ENCODE measurements at regions not wholly inside any gene's neighbourhood (a gene's known extent, or its start where the extent isn't known, plus 50 kb on each side); places are given as distances from the start of the nearest gene placed in this dataset.

DNA sequence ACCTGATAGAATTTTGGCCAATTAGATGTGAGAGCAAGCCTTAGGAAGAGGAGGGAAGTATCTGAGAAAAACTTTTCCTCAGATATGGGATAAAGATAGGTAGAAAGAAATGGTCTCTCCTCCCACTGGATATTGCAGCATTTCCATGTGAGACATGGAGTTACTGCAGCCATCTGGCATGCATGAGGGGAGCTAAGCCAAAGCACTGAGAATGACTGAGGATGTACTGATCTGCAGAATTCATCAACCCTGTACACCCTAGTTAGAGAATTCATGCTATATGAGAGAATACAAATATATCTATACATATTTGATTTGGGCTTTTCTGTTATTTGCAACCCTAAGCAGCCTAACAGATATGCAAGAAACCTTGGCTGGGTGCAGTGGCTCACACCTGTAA is 52.5 kb upstream of the RPL34 start:
- DNase-seq: no peak

GRCh38 chr4:108561116-108561515 is 59.3 kb upstream of the RPL34 start:
- DNase-seq: no peak

DNA sequence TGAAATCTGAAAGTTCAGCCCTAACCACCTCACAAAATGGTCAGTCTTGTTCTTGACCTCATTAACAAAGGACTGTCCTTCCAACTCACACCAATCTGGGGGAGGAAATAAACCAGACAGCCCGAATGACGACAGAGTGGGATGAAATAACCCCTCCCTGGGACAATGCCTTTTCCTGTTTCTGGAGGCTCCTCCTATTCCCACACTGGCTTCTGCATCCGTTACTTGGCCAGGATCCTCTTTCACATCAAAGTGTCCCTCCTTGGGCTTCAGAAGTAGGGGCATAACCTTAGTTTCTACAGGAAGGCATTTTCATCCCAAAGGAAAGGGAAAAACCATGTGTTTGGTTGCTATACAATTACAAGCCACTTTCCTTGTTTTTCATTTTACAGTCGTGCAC is 59.8 kb upstream of the RPL34 start:
- no peak for DNase-seq

GRCh38 chr4:108559911-108560310 is 60.5 kb upstream of the RPL34 start:
- no peak for DNase-seq

- no peak for DNase-seq
These were observed 61.1 kb upstream of the RPL34 start for GRCh38 chr4:108559068-108559793.

DNA sequence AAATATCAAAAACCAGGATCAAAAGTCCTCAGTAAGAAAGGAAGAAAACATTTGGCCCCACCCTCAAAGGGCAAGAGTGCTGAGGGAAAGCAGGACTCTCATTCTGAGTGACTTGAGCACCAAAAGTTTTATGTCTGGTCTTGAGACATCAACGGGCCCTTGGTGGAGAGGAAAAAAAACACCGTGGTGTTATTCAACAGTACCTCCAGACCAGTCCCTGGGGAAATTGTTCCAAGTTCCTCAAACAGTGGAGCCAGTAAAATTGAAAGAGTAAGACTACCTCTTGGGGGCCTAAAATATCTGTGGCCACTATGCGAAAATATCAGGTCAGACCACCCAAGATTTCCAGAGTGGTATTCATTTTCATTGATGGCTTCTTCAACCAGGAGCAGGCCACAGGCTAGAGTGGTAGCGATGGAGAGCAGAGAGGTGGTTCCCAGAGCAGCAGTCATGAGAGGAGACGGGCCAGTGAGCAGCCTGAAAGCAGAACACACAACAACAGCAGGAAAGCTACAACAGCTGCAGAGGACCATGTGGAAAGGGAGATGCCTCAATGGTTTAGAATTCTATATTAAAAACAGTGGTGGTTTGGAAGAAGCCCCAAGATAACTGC is 63.7 kb upstream of the RPL34 start:
- no peak for DNase-seq

DNA sequence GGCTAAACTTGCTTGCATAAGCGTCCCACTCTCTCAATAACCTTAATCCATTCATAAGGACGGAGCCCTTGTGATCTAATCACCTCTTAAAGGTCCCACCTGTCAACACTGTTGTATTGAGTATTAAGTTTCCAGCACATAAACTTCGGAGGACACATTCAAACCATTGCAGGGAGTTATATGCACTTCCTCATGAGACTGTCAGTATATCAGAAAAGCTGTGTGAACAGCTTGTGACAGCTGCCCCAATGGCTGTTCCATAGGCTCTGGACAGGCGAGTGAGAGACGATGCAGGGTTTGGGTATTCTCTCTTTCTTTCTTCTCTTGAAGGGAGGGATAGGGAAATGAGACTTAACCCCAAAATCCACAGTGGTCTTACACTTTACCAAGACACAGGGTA is 64.2 kb upstream of the RPL34 start:
- no peak for DNase-seq

DNA sequence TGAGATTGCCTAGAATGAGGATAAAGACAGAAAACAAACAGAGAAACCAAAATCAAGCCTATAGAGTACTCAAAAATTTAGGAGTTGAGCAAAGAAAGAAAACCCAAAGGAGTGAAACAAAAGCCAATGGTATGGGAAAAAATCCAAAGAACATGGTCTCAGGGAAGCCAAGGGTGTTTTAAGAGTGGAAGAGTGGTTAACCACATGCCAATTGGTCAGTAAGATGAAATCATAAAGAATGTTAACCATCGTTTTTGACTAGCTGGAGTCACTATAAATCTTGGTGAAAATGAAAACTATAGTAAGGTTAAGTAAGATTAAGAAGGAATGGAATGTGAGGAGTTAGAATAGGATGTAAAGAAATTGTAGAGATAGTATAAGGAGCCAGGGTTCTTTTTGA is 64.7 kb upstream of the RPL34 start:
- no peak for DNase-seq

DNA sequence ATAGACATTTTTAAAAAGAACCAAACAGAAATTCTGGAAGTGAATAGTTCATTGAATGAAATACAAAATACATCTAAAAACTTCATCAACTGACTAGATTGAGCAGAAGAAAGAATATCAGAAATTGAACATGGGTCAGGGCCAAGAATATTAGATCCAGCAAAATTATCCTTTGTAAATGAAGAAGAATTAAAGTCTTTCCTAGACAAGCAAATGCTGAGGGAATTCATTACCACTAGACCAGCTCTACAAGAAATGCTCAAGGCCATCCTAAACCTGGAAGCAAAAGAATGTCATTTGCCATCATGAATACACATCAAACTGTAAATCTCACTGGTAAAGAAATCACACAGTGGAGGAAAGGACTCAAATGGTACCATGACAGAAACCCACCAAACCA is 72.7 kb upstream of the RPL34 start:
- no peak for DNase-seq

DNA sequence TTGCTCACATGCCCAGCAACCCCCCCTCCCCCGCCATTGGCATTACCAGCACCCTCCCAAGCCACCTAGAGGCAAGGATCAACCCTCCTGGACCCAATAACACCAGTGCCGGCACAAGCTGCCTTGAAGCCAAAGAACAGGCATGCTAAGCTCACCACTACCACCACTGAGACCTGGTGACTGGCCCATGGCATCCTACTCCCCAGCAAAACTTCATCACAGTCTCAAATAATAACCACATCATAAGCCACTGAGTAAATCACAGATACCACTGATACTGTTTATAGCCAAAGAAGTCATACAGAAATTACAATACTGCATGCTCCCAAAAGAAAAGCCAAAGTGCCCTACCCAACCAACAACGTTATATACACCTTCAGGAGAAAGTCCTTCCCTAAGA is 73.6 kb upstream of the RPL34 start:
- DNase-seq: no peak

DNA sequence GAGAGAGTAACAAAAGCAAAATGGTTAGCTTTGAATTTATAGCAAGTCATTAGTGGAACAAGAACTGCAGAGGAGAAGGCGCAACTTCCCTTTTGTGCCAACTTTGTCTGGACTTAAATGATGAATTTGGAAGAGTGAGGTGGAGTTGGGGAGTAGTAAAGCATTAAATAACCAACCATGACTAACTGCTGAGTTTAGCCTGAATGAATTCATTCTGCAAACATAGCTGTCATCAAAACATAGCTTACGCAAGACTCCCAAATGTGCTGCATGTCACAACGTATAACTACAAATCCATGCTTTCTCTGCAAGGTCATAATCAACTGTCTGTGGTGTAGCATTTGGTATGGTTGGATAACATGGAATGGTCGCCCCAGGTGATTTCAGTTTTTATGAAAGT is 75.9 kb upstream of the RPL34 start:
- DNase-seq: no peak

GRCh38 chr4:108543359-108543968 is 76.9 kb upstream of the RPL34 start:
- no peak for DNase-seq

GRCh38 chr4:108540536-108540935 is 79.8 kb upstream of the RPL34 start:
- no peak for DNase-seq

- DNase-seq: no peak
These were observed 83.8 kb upstream of the RPL34 start for GRCh38 chr4:108536577-108536976.

DNA sequence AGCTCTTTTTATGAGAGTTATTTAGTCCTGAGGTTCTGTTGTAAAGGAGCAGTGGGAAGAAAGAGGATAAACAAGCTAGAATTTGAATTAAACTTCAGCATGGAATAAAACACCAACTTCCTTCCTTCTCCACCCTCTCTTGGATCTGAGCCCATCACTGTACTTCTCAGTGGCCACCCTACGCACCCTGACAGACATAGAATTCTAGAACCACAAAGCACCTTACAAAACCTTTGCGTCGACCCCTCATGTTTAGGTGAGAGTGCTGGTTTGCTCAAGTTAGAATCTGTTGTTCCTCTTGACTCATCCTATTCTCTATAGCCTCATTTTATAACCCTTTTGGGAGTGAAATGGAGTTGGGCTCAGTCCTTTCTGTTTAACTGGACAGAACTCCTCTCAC is 84.6 kb upstream of the RPL34 start:
- no peak for DNase-seq

GRCh38 chr4:108533876-108534275 is 86.5 kb upstream of the RPL34 start:
- no peak for DNase-seq

DNA sequence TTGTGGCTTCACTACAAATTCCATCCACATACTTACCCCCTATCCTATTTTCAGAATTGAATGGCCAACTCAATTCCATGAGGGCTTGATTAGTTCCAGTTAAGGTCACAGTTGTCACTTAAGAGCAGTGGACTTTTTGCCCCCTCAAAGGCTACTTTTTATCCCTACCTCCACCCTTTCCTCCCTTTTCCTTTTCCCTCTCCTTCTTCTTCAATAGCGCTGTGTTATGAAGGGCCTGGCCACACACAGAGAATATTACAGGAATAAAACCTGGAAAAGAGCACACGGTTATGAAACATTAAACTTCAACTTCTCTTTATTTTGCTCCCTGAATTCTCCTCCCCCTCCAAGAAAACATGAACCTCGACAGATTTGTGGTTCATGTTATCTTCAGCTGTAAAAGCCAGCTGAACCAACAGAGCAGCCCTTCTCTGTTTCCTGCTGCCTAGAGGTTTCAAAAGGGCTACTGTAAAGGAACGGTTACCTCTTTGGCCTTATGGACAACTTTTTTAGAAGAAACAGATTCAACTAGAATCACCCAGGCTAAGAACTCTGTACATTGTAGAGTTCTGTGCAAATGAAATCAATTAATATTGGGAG is 87.0 kb upstream of the RPL34 start:
- DNase-seq: no peak

DNA sequence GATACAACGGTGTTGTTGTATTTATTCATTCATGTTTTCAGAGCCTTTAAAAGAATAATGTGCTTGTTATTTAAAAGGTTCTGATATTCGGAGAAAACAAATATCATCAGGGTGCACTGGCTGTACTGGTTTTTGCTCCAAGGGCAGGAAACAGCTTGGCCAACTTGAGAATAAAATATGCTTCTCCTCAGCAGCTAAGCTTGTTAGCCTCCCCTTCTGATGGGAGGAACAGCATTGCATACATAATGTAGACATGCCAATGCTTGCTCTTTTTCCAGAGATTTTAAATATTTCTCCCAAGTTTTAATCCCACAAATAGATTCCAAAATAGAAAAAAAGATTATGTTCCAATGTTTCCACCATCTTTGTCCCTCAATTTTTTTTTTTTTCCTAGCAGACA is 87.6 kb upstream of the RPL34 start:
- no peak for DNase-seq

DNA sequence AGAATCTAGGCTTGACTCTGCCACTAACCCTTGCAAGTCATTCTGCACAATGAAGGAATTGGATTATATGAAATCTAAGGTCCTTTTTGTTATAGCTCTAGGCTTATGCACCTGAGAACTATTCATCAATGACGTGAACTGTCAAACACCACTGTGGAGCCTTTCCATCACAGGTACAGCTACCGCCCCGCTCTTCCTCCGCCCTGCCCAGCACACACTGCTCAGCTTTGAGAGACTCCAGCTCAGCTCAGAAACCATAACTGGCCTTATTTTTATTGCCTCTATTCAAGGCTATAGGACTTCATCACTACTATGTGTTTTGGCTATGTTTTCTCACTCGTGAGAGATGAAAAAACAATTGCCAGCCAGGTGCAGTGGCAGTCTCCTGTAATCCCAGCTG is 88.2 kb upstream of the RPL34 start:
- no peak for DNase-seq

DNA sequence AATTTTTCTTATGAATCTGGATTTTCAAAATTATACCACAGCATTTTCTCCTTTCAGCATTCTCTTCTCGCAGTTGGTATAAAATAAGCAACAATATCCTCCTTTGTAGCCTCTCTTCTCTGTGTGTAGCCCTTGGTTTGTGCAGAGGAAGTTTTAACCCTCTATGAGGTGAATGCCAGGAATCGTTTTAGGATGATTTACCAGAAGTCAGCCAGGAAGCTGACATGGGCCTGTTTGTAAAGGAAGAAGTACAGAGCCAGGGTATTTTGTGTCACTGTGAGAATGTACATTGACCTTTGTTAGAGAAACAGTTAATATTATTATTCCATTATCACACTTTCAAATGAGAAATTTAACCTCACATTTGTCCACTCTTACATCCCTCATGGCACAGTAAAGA is 88.9 kb upstream of the RPL34 start:
- no peak for DNase-seq

- no peak for DNase-seq
These were observed 90.1 kb upstream of the RPL34 start for GRCh38 chr4:108529984-108530905.

DNA sequence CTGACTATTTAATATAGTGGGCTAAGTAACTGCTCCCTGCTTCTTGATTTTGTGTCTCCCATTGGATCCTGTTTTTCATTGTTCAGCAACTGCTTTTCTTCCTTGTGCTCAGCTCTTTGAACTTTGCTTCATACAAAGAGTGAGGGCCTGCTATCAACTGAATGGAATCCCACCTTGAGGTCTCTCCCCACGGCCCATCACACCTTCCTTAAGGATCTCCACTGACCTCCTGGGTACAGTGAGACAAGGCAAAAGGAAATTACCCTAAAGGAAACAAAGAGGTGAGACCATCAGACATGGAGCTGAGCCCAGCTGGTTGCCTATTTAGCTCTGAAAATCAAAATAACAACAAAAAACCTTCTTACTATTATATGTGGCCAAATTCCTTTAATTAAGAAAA is 91.3 kb upstream of the RPL34 start:
- DNase-seq: no peak

DNA sequence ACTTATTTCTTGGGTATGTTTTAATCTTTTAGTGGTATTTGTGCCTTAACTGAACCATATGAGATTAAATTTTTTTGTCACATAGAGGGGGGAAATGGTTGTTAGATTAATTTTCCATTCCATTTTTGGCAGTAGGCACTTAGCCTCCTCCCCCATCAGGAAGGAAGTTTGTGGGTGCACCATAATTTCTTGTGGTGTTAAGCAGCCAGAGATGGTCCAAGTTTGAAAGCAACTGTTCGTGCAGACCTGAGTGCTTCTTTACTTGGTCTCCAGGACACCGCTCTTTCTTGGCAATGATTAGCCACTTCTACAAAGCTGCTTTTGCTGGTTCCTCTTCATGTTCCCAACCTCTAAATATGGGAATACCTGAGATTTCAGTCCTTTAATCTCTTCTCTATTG is 92.7 kb upstream of the RPL34 start:
- DNase-seq: no peak

All from NCI-H82 (cell line).